ENCODE measurements at regions not wholly inside any gene's neighbourhood (a gene's known extent, or its start where the extent isn't known, plus 50 kb on each side); places are given as distances from the start of the nearest gene placed in this dataset.
A peak's percentile ranks its signal among the peaks of the same experiment; 100 is the strongest.
"Not testable (repeated sequence)": the region's sequence is repeated elsewhere in the genome, so short reads cannot be mapped to it uniquely, and the experiment has no call there.

DNA sequence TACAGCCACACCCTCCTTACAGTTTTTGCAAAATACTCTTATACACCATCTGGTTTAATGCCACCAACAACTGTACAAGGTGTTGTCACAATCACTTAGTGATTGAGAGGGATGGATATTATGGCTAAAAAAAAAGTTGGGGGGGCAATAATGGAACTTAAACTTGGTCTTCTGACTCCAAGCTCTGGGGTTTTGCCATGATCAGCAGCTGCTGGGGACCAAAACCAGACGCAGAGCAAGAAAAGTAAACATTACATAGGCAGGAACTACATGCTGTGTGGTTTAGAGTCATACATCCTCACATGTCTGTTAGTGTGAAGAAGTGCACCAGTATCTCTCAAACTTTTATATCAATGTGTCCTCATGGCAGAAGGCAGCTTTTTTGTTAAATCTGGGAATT, 152.4 kb downstream of the TBC1D2B start:
- not testable (repeated sequence) for DNase-seq (ENCODE audit: low read depth); H3K4me3 ChIP-seq (ENCODE audit: low read depth, low read length)

DNA sequence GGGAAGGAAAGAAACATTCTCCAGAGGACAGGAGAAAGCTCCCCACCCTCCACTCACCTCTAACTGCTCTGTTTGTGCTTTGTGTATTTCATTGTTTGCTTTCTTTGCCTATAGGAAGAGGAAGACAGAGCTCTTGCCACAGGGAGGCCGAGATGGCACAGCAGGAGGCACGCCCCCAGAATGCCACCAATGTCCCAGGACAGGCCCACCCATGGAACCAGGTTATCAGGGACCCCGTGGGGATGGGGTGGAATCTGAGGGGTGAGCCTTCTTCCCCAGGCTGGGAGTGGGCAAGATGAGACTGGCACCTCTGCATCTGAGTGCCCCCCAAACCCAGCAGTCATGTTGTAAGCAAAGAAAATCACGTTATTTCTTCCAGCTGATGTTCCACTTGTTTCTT, 155.8 kb downstream of the TBC1D2B start:
- no peak for DNase-seq (ENCODE audit: low read depth)
- TF ChIP-seq, protein P1, sequence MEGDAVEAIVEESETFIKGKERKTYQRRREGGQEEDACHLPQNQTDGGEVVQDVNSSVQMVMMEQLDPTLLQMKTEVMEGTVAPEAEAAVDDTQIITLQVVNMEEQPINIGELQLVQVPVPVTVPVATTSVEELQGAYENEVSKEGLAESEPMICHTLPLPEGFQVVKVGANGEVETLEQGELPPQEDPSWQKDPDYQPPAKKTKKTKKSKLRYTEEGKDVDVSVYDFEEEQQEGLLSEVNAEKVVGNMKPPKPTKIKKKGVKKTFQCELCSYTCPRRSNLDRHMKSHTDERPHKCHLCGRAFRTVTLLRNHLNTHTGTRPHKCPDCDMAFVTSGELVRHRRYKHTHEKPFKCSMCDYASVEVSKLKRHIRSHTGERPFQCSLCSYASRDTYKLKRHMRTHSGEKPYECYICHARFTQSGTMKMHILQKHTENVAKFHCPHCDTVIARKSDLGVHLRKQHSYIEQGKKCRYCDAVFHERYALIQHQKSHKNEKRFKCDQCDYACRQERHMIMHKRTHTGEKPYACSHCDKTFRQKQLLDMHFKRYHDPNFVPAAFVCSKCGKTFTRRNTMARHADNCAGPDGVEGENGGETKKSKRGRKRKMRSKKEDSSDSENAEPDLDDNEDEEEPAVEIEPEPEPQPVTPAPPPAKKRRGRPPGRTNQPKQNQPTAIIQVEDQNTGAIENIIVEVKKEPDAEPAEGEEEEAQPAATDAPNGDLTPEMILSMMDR (IDR thresholded peaks at IDR 0.05; ENCODE audit: insufficient read depth, low read length) = no peak
- no peak overlapping the region for H3K4me3 ChIP-seq (ENCODE audit: low read depth, low read length)

DNA sequence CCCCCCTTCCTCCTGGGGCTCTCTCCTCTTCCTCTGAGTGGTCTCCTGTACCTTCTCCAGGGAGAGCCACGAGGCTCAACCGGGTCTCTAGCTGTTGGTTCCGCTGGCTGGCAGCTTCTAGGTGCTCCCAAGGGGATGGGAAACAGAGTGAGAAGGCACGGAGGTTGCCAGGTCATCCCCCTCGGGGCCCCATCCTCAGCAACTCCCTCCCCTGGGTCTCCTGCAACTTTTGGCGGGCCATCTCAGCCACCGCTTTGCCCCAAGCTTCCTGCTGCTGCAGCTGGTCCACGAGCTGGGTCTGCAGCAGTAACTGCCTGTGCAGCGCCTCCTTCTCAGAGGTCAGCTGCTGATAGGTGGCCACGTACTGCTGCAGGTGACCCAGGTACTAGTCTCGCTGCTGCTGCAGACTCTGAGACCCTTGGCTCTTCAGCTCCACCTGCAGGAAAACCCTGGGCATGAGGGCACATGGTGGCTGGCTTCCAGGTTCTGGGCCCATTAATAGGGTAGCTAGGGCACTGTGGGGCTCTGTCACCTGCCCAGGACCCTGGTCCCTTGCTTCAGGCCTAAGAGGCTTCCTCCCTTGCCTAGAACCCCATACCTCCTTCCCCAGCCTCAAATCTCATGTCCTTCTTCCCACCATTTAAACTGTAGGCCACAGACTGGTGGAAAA, 160.4 kb downstream of the TBC1D2B start:
- DNase-seq (ENCODE audit: low read depth); H3K4me3 ChIP-seq (ENCODE audit: low read depth, low read length): not testable (repeated sequence)

DNA sequence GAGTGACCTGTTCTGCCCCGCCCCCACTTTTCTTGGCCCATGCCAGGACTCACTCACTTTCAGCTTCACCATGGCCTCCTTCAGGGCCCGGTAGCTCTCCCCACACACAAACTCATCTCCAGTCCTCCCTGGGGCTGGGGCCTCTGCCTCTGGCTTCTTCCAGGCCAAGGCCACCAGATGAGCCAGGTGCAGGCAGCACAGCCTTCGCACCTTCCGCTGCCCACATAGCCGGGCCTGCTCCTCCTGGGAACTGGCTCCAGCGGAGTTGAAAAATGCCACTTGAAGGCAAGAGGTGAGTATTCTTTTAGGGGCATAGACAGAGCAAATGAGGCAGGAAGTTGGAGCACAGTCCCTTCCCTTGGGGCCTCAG, 161.6 kb downstream of the TBC1D2B start:
- DNase-seq (ENCODE audit: low read depth); H3K4me3 ChIP-seq (ENCODE audit: low read depth, low read length): not testable (repeated sequence)

DNA sequence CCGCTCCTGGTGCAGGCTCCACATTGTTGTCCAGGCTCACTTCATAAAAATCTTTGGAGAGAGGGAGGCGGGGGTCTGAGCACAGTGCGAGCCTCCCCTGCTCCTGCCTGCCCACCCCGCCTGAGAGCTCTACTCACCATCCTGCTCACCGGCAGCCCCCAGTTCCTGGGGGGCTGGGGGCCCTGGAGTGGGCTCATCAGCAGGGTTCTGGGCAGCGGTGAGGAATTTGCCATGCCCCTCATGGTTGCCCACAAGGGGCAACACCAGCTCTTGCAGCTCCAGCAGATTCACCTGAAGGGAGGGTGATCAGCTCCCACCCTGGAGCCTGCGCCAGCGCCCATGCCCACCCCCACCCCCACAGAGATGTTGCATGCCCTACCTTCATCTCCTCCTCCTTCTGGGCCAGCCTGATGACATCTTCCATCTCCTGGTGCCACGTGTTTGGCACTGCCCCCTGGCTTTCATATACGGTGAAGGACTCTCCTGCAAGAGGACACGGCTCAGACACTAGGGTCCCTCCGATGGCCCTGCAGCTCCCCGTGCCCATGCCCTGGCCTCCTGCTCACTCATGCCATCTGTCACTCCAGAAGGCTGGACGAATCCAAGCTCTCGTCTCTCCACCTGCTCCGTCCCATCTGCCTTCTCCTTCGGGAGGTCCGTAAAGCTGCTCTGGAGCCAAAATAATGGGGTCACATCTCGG, 162.1 kb downstream of the TBC1D2B start:
- no peak overlapping the region for H3K4me3 ChIP-seq (ENCODE audit: low read depth, low read length)
- TF ChIP-seq, protein P1 (IDR thresholded peaks at IDR 0.05; ENCODE audit: insufficient read depth, low read length) = no peak
- no peak for DNase-seq (ENCODE audit: low read depth)

- H3K4me3 ChIP-seq (ENCODE audit: low read depth, low read length); DNase-seq (ENCODE audit: low read depth): not testable (repeated sequence)
Measured at GRCh38 chr15:77914531-77914930, 163.0 kb downstream of the TBC1D2B start.

DNA sequence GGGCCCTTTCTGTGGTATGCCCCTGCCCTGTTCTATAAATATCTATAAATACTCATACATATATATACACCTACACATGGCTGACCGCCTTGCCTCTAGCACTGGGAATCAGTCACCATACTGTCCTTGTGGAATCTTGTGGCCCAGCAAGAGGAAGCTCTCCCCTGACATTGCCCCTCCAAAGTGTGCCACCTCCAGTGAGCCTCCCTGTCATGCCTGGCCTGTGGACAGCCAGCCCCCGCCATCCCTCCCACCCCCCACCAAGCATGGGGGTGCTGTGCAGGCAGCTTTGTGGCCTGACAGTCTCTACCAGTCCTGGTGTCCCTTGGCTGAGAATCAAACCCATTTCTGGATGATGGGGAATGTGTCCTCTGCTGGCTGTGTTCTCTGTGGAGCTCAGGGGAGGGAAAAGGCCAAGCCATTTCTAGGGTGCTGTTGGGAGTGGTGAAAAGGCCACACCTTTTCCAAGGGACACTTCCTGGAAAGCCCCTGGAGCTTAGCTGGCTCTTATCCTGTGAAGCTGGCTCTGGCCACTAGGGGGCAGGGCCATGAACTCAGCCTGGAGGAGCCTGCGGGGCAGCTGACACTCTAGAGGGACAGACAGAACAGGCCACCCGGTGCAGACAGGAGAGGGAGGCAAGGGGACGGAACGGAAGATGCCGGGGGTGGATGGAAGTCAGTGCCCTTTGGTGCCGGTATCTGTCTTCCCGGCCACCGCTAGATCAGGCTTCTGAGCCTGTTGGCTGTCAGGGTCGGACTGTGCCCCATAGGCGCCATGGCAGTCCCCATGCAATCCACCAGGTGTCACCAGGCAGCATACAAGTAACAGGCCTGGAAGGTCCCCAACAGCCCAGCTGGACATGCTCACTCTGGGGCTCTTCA, 167.2 kb downstream of the TBC1D2B start:
- H3K4me3 ChIP-seq (ENCODE audit: low read depth, low read length) = peak overlapping the region; percentile 43
- TF ChIP-seq, protein P1 (IDR thresholded peaks at IDR 0.05; ENCODE audit: insufficient read depth, low read length) = peak; percentile 46
- peak; percentile 64 for DNase-seq (ENCODE audit: low read depth)

DNA sequence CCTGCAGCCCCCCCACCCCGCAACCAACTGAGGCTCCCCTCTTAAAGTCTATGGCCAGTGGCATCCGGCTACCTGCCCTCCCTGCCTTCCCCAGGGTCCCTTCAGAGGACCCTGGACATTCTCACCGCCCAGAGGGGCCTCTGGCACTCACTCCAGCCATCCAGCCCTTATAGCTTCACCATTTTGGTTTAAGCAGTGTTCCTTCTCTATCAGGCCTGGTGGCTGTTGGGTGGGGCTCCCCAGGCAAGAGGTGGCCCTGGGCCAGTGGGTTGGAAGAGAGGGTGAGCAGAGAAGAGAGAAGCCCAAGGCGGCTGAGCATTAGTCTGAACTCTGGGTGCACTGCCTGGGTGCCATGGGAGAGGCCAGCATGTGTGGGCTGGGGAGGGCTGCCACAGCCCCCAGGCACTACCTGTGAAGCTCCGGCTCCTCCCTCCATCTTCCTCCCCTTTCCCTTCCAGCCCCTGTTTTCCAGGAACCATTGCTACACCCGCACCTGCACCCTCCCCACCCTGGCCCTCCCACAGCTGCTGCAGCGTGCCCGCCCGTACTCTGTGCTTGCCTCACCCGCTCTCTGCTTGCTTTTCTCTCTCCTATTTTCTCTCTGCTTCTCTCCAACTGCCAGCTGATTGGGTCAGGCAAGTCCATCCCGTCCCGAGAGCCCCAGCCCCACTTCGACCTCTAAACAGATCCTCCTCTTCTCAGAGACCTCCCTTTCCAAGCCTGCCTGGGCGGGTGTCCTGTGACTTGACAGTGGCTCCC, 168.2 kb downstream of the TBC1D2B start:
- DNase-seq (ENCODE audit: low read depth) = no peak
- H3K4me3 ChIP-seq (ENCODE audit: low read depth, low read length) = no peak overlapping the region
- TF ChIP-seq, protein P1 (IDR thresholded peaks at IDR 0.05; ENCODE audit: insufficient read depth, low read length) = no peak

DNA sequence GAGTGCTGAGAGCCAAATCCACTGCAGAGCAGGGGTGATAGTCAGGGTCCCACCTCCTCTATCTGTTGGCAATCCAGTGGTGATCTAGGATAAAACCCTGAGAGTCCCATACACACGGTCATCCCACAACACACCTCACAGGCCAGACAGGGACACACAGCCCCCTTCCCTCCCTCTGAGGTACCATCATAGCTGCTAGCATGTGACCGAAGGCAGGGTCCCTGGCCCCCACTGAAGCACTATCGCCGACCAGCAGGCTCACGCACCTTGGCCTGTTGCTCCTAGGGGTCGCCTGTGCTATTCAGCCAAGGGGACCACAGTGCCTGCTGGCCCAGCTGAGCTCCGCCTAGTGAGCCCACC, 168.8 kb downstream of the TBC1D2B start:
- DNase-seq (ENCODE audit: low read depth); H3K4me3 ChIP-seq (ENCODE audit: low read depth, low read length): not testable (repeated sequence)
